SK-N-MC (cell line): ENCODE measurements at regions not wholly inside any gene's neighbourhood (a gene's known extent, or its start where the extent isn't known, plus 50 kb on each side); places are given as distances from the start of the nearest gene placed in this dataset.

ENCODE experiments used
- EZH2 ChIP-seq: fragments of 200-600 bp; sonication (generic); IDR thresholded peaks from one replicate; pipeline ENCODE4 v1.6.1; 2017; ENCODE audit warnings: antibody characterized with exemption
- POLR2AphosphoS5 ChIP-seq: IDR thresholded peaks from 2 replicates; pipeline ENCODE4 v1.6.1; 2012; ENCODE audit warnings: mild to moderate bottlenecking, low read depth, low read length, borderline replicate concordance

- TF ChIP-seq EZH2 (no peak), POLR2AphosphoS5 (no peak)
These were observed 139.3 kb upstream of the IPO9 start for GRCh38 chr1:201689647-201690046.
